GM12878 (cell line): ENCODE measurements at regions not wholly inside any gene's neighbourhood (a gene's known extent, or its start where the extent isn't known, plus 50 kb on each side); places are given as distances from the start of the nearest gene placed in this dataset.

Source experiments
- ATAC-seq: fragments of 200-7000 bp; cut with Tn5 transposase; 3 replicates; pipeline ENCODE4 v1.9.1; 2020; ENCODE audit warnings: mild to moderate bottlenecking, moderate library complexity
- BruUV-seq: library from RNA; stranded (reverse); fragments of 400-500 nt; replicated peaks from 2 replicates; lab custom pipeline; 2021; lab: Mats Ljungman, UMichigan
- CTCF ChIA-PET: fragments of 300-600 bp; sonication (Branson Sonifier 250); formaldehyde crosslinking; extraction: SDS; loops from one replicate; lab custom pipeline; 2021; ENCODE audit warnings: inconsistent platforms; lab: Yijun Ruan, JAX
- POLR2A ChIA-PET: fragments of 350-600 bp; formaldehyde crosslinking; extraction: SDS; loops from one replicate; lab custom pipeline; 2021; ENCODE audit warnings: inconsistent platforms; lab: Charles Lee
- RAD21 ChIA-PET: fragments of 300-600 bp; sonication (Branson Sonifier 250); formaldehyde crosslinking; loops from one replicate; lab custom pipeline; 2023; ENCODE audit warnings: antibody characterized with exemption; ENCODE audit not compliant: unreplicated experiment; lab: Charles Lee
- SMC1A ChIA-PET: fragments of 300-600 bp; sonication (Branson Sonifier 250); formaldehyde crosslinking; loops from one replicate; lab custom pipeline; 2023; ENCODE audit not compliant: unreplicated experiment, uncharacterized antibody; lab: Charles Lee
- DNase-seq: peaks from one replicate; pipeline ENCODE4 v3.0.0-alpha.2; 2011; ENCODE audit warnings: low read depth, low spot score
- FAIRE-seq: peaks from 3 replicates; lab custom pipeline; 2011; peaks lifted over from hg19 to GRCh38; lab: Jason Lieb, UNC
- H2AFZ ChIP-seq: 2 replicates; pipeline ENCODE4 v1.6.0; 2011; ENCODE audit warnings: low read depth, low read length, control low read depth; ENCODE audit not compliant: control insufficient read depth
- H3K27ac ChIP-seq: 2 replicates; pipeline ENCODE4 v1.5.1; 2011; ENCODE audit warnings: control low read depth; ENCODE audit not compliant: control insufficient read depth, insufficient read depth
- H3K27me3 ChIP-seq, 2 experiments: replicated peaks in 1 of 2; 2 replicates each; pipeline versions ENCODE4 v1.6.0 to v1.6.1; 2011; ENCODE audit warnings: low read length in 1 of 2; ENCODE audit not compliant: control insufficient read depth in 2 of 2, insufficient read depth in 2 of 2
- H3K36me3 ChIP-seq, 2 experiments: 2 replicates each; pipeline ENCODE4 v1.5.1; 2011; ENCODE audit warnings: low read length in 1 of 2; ENCODE audit not compliant: control insufficient read depth in 2 of 2, insufficient read depth in 2 of 2
- H3K4me1 ChIP-seq: 2 replicates; pipeline ENCODE4 v1.6.1; 2011; ENCODE audit warnings: mild to moderate bottlenecking, low read length, moderate library complexity, mixed read lengths; ENCODE audit not compliant: control insufficient read depth, insufficient read depth
- H3K4me2 ChIP-seq: 2 replicates; pipeline ENCODE4 v1.6.0; 2011; ENCODE audit warnings: control low read depth; ENCODE audit not compliant: control insufficient read depth, insufficient read depth
- H3K4me3 ChIP-seq: fragments of 200-600 bp; sonication (generic); 2 replicates; pipeline ENCODE4 v1.5.1; 2016
- H3K79me2 ChIP-seq: 2 replicates; pipeline ENCODE4 v1.6.0; 2011; ENCODE audit warnings: low read length; ENCODE audit not compliant: control insufficient read depth, insufficient read depth
- H3K9ac ChIP-seq: 2 replicates; pipeline ENCODE4 v1.8.0; 2011; ENCODE audit warnings: low read length, control low read depth, mixed read lengths; ENCODE audit not compliant: control insufficient read depth, insufficient read depth
- H3K9me3 ChIP-seq: replicated peaks from 3 replicates; pipeline ENCODE4 v1.5.1; 2011; ENCODE audit warnings: mild to moderate bottlenecking, low read length; ENCODE audit not compliant: control insufficient read depth, insufficient read depth
- H4K20me1 ChIP-seq: 2 replicates; pipeline ENCODE4 v1.6.0; 2011; ENCODE audit not compliant: control insufficient read depth, insufficient read depth
- EED ChIP-seq: sonication (generic); IDR thresholded peaks from 2 replicates; pipeline ENCODE4 v1.6.1; 2016; ENCODE audit warnings: antibody characterized with exemption, low read depth
- EZH2 ChIP-seq: IDR thresholded peaks from 2 replicates; pipeline ENCODE4 v1.6.1; 2012; ENCODE audit warnings: low read depth, mild to moderate bottlenecking, control low read depth, inconsistent platforms, low read length, borderline replicate concordance; ENCODE audit not compliant: control insufficient read depth
- FOXM1 ChIP-seq: IDR thresholded peaks from 2 replicates; pipeline ENCODE4 v1.6.1; 2012; ENCODE audit warnings: low read depth, mild to moderate bottlenecking, inconsistent platforms, low read length, moderate library complexity
- RAD51 ChIP-seq: fragments of 450-650 bp; IDR thresholded peaks from 2 replicates; pipeline ENCODE4 v1.6.1; 2016; ENCODE audit warnings: moderate library complexity, mild to moderate bottlenecking, inconsistent platforms
- SUPT20H ChIP-seq: IDR thresholded peaks from 2 replicates; pipeline ENCODE4 v1.6.1; 2011; ENCODE audit warnings: low read depth, mild to moderate bottlenecking, low read length, moderate library complexity, borderline replicate concordance; ENCODE audit not compliant: control insufficient read depth
- TARDBP ChIP-seq: IDR thresholded peaks from 2 replicates; pipeline ENCODE4 v1.6.1; 2016; ENCODE audit warnings: borderline replicate concordance
- WGBS: methylation state at CpG from one replicate; pipeline ENCODE4 v1.1.6; 2016; ENCODE audit warnings: low lambda C conversion rate; ENCODE audit not compliant: insufficient replicate concordance, insufficient coverage; ENCODE audit errors: missing lambda C conversion rate; 5-methylcytosine and 5-hydroxymethylcytosine counted together
- in situ Hi-C: fragments of 300-500 bp; cut with MboI; formaldehyde crosslinking; loops from 9 replicates; pipeline ENCODE4 v1.14.3; 2018; ENCODE audit warnings: mixed read lengths
- intact Hi-C: fragments of 100-400 bp; cut with micrococcal nuclease; formaldehyde crosslinking; loops from one replicate; pipeline ENCODE4 v1.14.2; 2022; ENCODE audit not compliant: unreplicated experiment
- TF ChIP-seq, protein P1 (sequence below): IDR thresholded peaks from 2 replicates; pipeline ENCODE4 v1.6.1; 2011; ENCODE audit warnings: mild to moderate bottlenecking, low read depth, low read length, moderate library complexity; ENCODE audit not compliant: insufficient replicate concordance
- TF ChIP-seq, protein P2 (sequence below): fragments of 450-650 bp; IDR thresholded peaks from 2 replicates; pipeline ENCODE4 v1.6.1; 2017; ENCODE audit warnings: low read depth, mild to moderate bottlenecking, moderate library complexity
- TF ChIP-seq, protein P3 (sequence below): fragments of 450-650 bp; formaldehyde crosslinking; IDR thresholded peaks from 2 replicates; pipeline ENCODE4 v1.5.0; 2022; ENCODE audit warnings: mild to moderate bottlenecking, missing genetic modification characterization

DNA sequence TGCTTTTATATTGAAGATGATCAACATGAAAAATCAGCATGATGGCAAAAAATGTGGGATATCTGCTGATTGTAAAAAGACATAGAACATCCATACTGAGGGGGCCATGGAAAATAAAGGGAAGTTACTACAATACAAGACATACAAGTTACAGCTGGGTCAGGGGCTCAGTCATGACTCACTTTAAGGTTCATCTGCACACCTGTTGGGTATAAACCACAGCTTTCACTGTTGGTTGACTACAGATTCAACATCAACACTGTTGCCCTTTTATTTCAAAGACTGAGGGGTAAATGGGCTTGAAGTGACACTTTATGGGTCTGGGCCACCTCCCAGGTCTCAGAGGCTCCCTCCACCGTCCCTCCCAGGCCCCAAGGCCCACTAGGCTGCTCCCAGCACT is 98.1 kb upstream of the IRS2 start:
- Histone ChIP-seq H3K9ac (no peak overlapping the region), H3K4me2 (no peak overlapping the region), H2AFZ (no peak overlapping the region), H3K27ac (no peak overlapping the region), H3K9me3 (no peaks in the 10 kb centered on the region), H3K4me3 (no peak overlapping the region), H3K27me3 (no peaks in the 10 kb centered on the region; a peak in 1 of 4 replicates), H3K79me2 (no peaks in the 10 kb centered on the region), H3K36me3 (no peaks in the 10 kb centered on the region), H3K4me1 (no peaks in the 10 kb centered on the region), H4K20me1 (no peaks in the 10 kb centered on the region)
- ChIA-PET POLR2A (no interaction called here), CTCF (no interaction called here), SMC1A (no interaction called here), RAD21 (no interaction called here)
- intact Hi-C loops = no loop called here
- DNase-seq (no peak), ATAC-seq (no peak), FAIRE-seq (no peak)
- in situ Hi-C loops = no loop called here
- no TSS peak for BruUV-seq
- WGBS = 0% methylated on average over 1 of the region's 1 CpG
- no peak for TF ChIP-seq RAD51
- TF ChIP-seq, protein P1, sequence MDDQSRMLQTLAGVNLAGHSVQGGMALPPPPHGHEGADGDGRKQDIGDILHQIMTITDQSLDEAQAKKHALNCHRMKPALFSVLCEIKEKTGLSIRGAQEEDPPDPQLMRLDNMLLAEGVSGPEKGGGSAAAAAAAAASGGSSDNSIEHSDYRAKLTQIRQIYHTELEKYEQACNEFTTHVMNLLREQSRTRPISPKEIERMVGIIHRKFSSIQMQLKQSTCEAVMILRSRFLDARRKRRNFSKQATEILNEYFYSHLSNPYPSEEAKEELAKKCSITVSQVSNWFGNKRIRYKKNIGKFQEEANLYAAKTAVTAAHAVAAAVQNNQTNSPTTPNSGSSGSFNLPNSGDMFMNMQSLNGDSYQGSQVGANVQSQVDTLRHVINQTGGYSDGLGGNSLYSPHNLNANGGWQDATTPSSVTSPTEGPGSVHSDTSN = no peak
- no peak for TF ChIP-seq EZH2
- TF ChIP-seq, protein P2, sequence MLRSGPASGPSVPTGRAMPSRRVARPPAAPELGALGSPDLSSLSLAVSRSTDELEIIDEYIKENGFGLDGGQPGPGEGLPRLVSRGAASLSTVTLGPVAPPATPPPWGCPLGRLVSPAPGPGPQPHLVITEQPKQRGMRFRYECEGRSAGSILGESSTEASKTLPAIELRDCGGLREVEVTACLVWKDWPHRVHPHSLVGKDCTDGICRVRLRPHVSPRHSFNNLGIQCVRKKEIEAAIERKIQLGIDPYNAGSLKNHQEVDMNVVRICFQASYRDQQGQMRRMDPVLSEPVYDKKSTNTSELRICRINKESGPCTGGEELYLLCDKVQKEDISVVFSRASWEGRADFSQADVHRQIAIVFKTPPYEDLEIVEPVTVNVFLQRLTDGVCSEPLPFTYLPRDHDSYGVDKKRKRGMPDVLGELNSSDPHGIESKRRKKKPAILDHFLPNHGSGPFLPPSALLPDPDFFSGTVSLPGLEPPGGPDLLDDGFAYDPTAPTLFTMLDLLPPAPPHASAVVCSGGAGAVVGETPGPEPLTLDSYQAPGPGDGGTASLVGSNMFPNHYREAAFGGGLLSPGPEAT = no peak
- no peak for TF ChIP-seq TARDBP
- TF ChIP-seq, protein P3, sequence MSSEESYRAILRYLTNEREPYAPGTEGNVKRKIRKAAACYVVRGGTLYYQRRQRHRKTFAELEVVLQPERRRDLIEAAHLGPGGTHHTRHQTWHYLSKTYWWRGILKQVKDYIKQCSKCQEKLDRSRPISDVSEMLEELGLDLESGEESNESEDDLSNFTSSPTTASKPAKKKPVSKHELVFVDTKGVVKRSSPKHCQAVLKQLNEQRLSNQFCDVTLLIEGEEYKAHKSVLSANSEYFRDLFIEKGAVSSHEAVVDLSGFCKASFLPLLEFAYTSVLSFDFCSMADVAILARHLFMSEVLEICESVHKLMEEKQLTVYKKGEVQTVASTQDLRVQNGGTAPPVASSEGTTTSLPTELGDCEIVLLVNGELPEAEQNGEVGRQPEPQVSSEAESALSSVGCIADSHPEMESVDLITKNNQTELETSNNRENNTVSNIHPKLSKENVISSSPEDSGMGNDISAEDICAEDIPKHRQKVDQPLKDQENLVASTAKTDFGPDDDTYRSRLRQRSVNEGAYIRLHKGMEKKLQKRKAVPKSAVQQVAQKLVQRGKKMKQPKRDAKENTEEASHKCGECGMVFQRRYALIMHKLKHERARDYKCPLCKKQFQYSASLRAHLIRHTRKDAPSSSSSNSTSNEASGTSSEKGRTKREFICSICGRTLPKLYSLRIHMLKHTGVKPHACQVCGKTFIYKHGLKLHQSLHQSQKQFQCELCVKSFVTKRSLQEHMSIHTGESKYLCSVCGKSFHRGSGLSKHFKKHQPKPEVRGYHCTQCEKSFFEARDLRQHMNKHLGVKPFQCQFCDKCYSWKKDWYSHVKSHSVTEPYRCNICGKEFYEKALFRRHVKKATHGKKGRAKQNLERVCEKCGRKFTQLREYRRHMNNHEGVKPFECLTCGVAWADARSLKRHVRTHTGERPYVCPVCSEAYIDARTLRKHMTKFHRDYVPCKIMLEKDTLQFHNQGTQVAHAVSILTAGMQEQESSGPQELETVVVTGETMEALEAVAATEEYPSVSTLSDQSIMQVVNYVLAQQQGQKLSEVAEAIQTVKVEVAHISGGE (CRISPR knock-in tag) = no peak
- no peak for TF ChIP-seq EED
- TF ChIP-seq FOXM1 = no peak
- no peak for TF ChIP-seq SUPT20H
